Small intestine (tissue), 7 donors: ENCODE measurements at regions not wholly inside any gene's neighbourhood (a gene's known extent, or its start where the extent isn't known, plus 50 kb on each side); places are given as distances from the start of the nearest gene placed in this dataset.

Experiments used
- DNase-seq, 2 donors: peaks; one replicate each; pipeline versions ENCODE4 v3.0.0 to v3.0.0-alpha.2; 2013
- FAIRE-seq: peaks from 2 replicates; lab custom pipeline; 2012; peaks lifted over from hg19 to GRCh38; lab: Jason Lieb, UNC
- H3K27ac ChIP-seq, 3 donors: one replicate each; pipeline ENCODE4 v1.5.1; 2013; ENCODE audit warnings: low read length in 2 of 3, mild to moderate bottlenecking in 2 of 3, control low read depth in 1 of 3, inconsistent platforms in 1 of 3, low read depth in 1 of 3, moderate library complexity in 1 of 3
- H3K27me3 ChIP-seq, 3 donors: one replicate each; pipeline ENCODE4 v1.6.1; 2013; ENCODE audit warnings: low read length in 3 of 3, inconsistent platforms in 1 of 3; ENCODE audit not compliant: control insufficient read depth in 3 of 3, insufficient read depth in 3 of 3
- H3K36me3 ChIP-seq, 3 donors: one replicate each; pipeline ENCODE4 v1.6.1; 2013; ENCODE audit warnings: low read length in 3 of 3, inconsistent platforms in 1 of 3, low read depth in 1 of 3, mild to moderate bottlenecking in 1 of 3, moderate library complexity in 1 of 3; ENCODE audit not compliant: control insufficient read depth in 3 of 3, insufficient read depth in 2 of 3
- H3K4me1 ChIP-seq, 3 donors: one replicate each; pipeline ENCODE4 v1.6.1; 2013; ENCODE audit warnings: low read length in 2 of 3, inconsistent platforms in 1 of 3, low read depth in 1 of 3, mild to moderate bottlenecking in 1 of 3, moderate library complexity in 1 of 3; ENCODE audit not compliant: control insufficient read depth in 3 of 3, insufficient read depth in 2 of 3
- H3K4me3 ChIP-seq, 3 donors: one replicate each; pipeline ENCODE4 v1.5.1; 2013; ENCODE audit warnings: low read length in 3 of 3, control low read depth in 1 of 3, inconsistent platforms in 1 of 3, low read depth in 1 of 3, mild to moderate bottlenecking in 1 of 3, moderate library complexity in 1 of 3
- H3K9me3 ChIP-seq, 2 donors: one replicate each; pipeline ENCODE4 v1.6.1; 2013; ENCODE audit warnings: low read depth in 1 of 2, low read length in 1 of 2; ENCODE audit not compliant: control insufficient read depth in 2 of 2, insufficient read depth in 1 of 2
- WGBS, 3 donors: extraction: QIAGEN DNeasy Blood & Tissue Kit; methylation state at CpG; one replicate each; pipeline ENCODE4 v1.1.7; 2013; 5-methylcytosine and 5-hydroxymethylcytosine counted together
- donor health status: healthy with polysubstance abuse.
- donor health status: control.
- donor health status: control.
- donor health status: Bipolar disorder and iron deficiency.
- donor health status: healthy.

DNA sequence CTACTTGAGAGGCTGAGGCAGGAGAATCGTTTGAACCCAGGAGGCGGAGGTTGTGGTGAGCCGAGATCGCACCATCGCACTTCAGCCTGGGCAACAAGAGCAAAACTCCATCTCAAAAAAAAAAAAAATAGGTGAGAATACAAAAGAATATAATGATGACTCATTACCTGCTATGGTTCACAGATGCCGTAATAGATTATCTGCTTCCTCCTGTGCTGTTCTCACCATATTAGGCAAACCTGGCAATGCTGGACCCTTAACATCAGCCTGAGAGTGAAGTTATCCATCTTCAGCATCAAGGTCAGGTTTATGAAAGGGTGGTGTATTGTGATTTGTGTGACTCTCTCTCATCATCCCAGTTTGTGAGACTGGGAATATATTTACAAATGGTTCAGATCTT lies 271.3 kb upstream of the CPHXL start:
- no peak for FAIRE-seq
- Histone ChIP-seq H3K27ac (no peak overlapping the region), H3K9me3 (no peaks in the 10 kb centered on the region), H3K4me1 (no peaks in the 10 kb centered on the region), H3K36me3 (no peaks in the 10 kb centered on the region), H3K4me3 (no peak overlapping the region), H3K27me3 (no peaks in the 10 kb centered on the region)
- no peak for DNase-seq
- WGBS, 3 donors = 82 to 93% (median 92%) methylated on average over 6 of the region's 6 CpGs

DNA sequence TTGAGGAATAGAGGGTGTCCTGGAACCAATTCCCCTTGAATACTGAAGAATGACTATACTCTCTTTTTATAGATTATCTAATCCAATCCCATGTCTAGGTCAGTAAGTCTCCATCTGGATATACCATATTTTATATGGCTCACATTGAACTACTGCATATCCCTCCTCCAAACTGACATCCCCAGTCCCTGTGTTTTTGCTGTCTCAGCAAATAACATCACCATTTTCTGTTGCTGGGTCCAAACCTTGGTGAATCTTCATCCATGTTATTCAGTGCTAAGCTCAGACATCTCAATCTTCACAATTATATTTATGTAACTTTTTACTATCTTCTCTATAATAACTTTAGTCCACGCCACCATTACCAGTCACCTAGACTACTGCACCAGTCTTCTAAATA lies 269.6 kb upstream of the CNTNAP4 start:
- Histone ChIP-seq H3K9me3 (no peaks in the 10 kb centered on the region), H3K27ac (no peak overlapping the region), H3K27me3 (no peaks in the 10 kb centered on the region), H3K36me3 (no peaks in the 10 kb centered on the region), H3K4me1 (no peaks in the 10 kb centered on the region), H3K4me3 (no peak overlapping the region)
- no peak for DNase-seq
- WGBS, 3 donors = 87 to 97% (median 94%) methylated on average over 1 of the region's 1 CpG
- no peak for FAIRE-seq

GRCh38 chr16:76023835-76024234 lies 253.4 kb upstream of the CNTNAP4 start:
- H3K9me3 ChIP-seq = peaks cover 0 to 6% of the 10 kb centered on the region in 2 donors
- no peak overlapping the region for H3K27ac ChIP-seq
- no peak overlapping the region for H3K4me3 ChIP-seq
- DNase-seq = no peak
- no peaks in the 10 kb centered on the region for H3K27me3 ChIP-seq
- no peaks in the 10 kb centered on the region for H3K4me1 ChIP-seq
- no peak for FAIRE-seq
- H3K36me3 ChIP-seq = no peaks in the 10 kb centered on the region
- WGBS, 3 donors = 54 to 76% (median 69%) methylated on average over 2 of the region's 2 CpGs

DNA sequence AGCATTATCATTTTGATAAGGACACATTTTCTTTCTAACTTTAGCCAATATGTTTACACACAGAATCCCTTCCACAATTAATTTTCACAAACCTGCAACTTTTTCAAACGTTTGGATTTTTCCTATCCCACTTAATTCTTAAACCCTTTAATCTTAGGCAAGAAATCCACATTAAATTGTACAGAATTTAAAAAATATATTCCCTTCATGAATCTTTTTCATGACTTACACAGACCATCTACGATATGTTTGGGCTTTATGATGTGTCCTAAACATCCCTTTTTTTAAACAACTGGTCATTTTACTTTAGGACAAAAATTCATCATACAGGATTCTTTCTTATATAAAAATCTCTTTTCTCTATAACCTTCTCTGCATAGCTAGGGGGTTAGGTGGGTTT lies 241.5 kb upstream of the CNTNAP4 start:
- peaks cover 2 to 14% of the 10 kb centered on the region in 2 donors for H3K9me3 ChIP-seq
- 39 to 51% (median 48%) methylated on average over 2 of the region's 2 CpGs for WGBS, 3 donors
- H3K36me3 ChIP-seq = no peaks in the 10 kb centered on the region
- H3K27ac ChIP-seq = no peak overlapping the region
- no peaks in the 10 kb centered on the region for H3K27me3 ChIP-seq
- H3K4me3 ChIP-seq = no peak overlapping the region
- DNase-seq (no peak), FAIRE-seq (no peak)
- no peaks in the 10 kb centered on the region for H3K4me1 ChIP-seq

- no peak for FAIRE-seq
- no peak overlapping the region for H3K27ac ChIP-seq
Observed at GRCh38 chr16:76038097-76038496, 239.1 kb upstream of the CNTNAP4 start.

DNA sequence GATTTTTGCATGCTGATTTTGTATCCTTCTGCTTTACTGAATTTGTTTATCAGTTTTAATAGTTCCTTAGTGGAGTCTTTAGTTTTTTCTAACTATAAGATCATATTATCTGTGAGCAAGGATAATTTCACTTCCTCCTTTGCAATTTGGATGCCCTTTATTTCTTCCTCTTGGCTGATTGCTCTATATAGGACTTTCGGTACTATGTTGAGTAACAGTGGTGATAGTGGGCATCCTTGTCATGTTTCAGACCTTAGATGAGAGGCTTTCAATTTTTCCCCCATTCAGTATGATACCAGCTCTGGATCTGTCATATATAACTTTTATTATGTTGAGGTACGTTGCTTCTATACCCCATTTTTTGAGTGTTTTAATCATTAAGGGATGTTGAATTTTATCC lies 224.5 kb upstream of the CNTNAP4 start:
- no peak overlapping the region for H3K4me3 ChIP-seq
- DNase-seq = no peak
- no peak for FAIRE-seq
- no peaks in the 10 kb centered on the region for H3K4me1 ChIP-seq
- no peak overlapping the region for H3K27ac ChIP-seq
- WGBS, 3 donors = 80 to 88% (median 81%) methylated on average over 2 of the region's 2 CpGs
- peaks cover 0 to 4% of the 10 kb centered on the region in 2 donors for H3K9me3 ChIP-seq
- H3K36me3 ChIP-seq = no peaks in the 10 kb centered on the region
- H3K27me3 ChIP-seq = no peaks in the 10 kb centered on the region

More at GRCh38 chr16:76038097-76038496, 239.1 kb upstream of the CNTNAP4 start:
- no peaks in the 10 kb centered on the region for H3K36me3 ChIP-seq
- H3K9me3 ChIP-seq = peaks cover 2 to 14% of the 10 kb centered on the region in 2 donors
- H3K4me3 ChIP-seq = no peak overlapping the region
- H3K4me1 ChIP-seq = no peaks in the 10 kb centered on the region
- H3K27me3 ChIP-seq = no peaks in the 10 kb centered on the region
- no peak for DNase-seq
- 74 to 79% (median 76%) methylated on average over 1 of the region's 1 CpG for WGBS, 3 donors

- WGBS, 3 donors = 72 to 79% (median 74%) methylated on average over 3 of the region's 3 CpGs
- H3K27me3 ChIP-seq = no peaks in the 10 kb centered on the region
Observed at GRCh38 chr16:76059186-76059585, 218.0 kb upstream of the CNTNAP4 start.

GRCh38 chr16:76059701-76060100 lies 217.5 kb upstream of the CNTNAP4 start:
- DNase-seq (no peak), FAIRE-seq (no peak)
- 77 to 81% (median 79%) methylated on average over 2 of the region's 2 CpGs for WGBS, 3 donors
- Histone ChIP-seq H3K4me3 (no peak overlapping the region), H3K27ac (peak overlapping the region in 1 of 3 donors; percentile 20), H3K9me3 (no peaks in the 10 kb centered on the region), H3K36me3 (no peaks in the 10 kb centered on the region), H3K4me1 (no peaks in the 10 kb centered on the region), H3K27me3 (no peaks in the 10 kb centered on the region)

More at GRCh38 chr16:76059186-76059585, 218.0 kb upstream of the CNTNAP4 start:
- Histone ChIP-seq H3K9me3 (no peaks in the 10 kb centered on the region), H3K27ac (no peak overlapping the region), H3K4me3 (no peak overlapping the region), H3K36me3 (no peaks in the 10 kb centered on the region), H3K4me1 (no peaks in the 10 kb centered on the region)
- no peak for FAIRE-seq
- no peak for DNase-seq

- H3K4me3 ChIP-seq = no peak overlapping the region
- H3K27ac ChIP-seq = no peak overlapping the region
- H3K36me3 ChIP-seq = no peaks in the 10 kb centered on the region
- WGBS, 3 donors = 67 to 80% (median 72%) methylated on average over 2 of the region's 2 CpGs
- H3K4me1 ChIP-seq = no peaks in the 10 kb centered on the region
- H3K27me3 ChIP-seq = no peaks in the 10 kb centered on the region
- DNase-seq (no peak), FAIRE-seq (no peak)
- peaks cover 0 to 2% of the 10 kb centered on the region in 2 donors for H3K9me3 ChIP-seq
Observed at GRCh38 chr16:76071690-76072089, 205.5 kb upstream of the CNTNAP4 start.
